Nephron progenitor cell (in vitro differentiated cells): ENCODE measurements at regions not wholly inside any gene's neighbourhood (a gene's known extent, or its start where the extent isn't known, plus 50 kb on each side); places are given as distances from the start of the nearest gene placed in this dataset.
"Not testable (repeated sequence)": the region's sequence is repeated elsewhere in the genome, so short reads cannot be mapped to it uniquely, and the experiment has no call there.

ENCODE experiments used
- DNase-seq: peaks from one replicate; pipeline ENCODE4 v3.0.0; 2021
- H3K27ac Mint-ChIP-seq: 2 replicates; pipeline ENCODE4 v1.8.0; 2021; ENCODE audit warnings: mild to moderate bottlenecking, moderate library complexity, mixed read lengths
- H3K27me3 Mint-ChIP-seq: 2 replicates; pipeline ENCODE4 v1.8.0; 2021; ENCODE audit warnings: mild to moderate bottlenecking, low read depth, mixed read lengths; ENCODE audit not compliant: poor library complexity
- H3K36me3 Mint-ChIP-seq: 2 replicates; pipeline ENCODE4 v1.8.0; 2021; ENCODE audit warnings: low read depth, mixed read lengths
- H3K4me1 Mint-ChIP-seq: 2 replicates; pipeline ENCODE4 v1.8.0; 2021; ENCODE audit warnings: mixed read lengths
- H3K4me3 Mint-ChIP-seq: 2 replicates; pipeline ENCODE4 v1.8.0; 2021; ENCODE audit warnings: mild to moderate bottlenecking, moderate library complexity, mixed read lengths
- H3K9me3 Mint-ChIP-seq: 2 replicates; pipeline ENCODE4 v1.8.0; 2021; ENCODE audit warnings: mild to moderate bottlenecking, moderate library complexity, mixed read lengths
- CTCF ChIP-seq: fragments of 200-600 bp; sonication (generic); IDR thresholded peaks from 2 replicates; pipeline ENCODE4 v1.5.0; 2021; ENCODE audit warnings: antibody characterized with exemption

GRCh38 chr6:137395316-137395715 is 98.9 kb downstream of the OLIG3 start:
- TF ChIP-seq CTCF = no peak
- H3K4me3 Mint-ChIP-seq = no peak overlapping the region
- H3K27ac Mint-ChIP-seq = no peak overlapping the region

GRCh38 chr6:137391061-137391814 is 103.0 kb downstream of the OLIG3 start:
- DNase-seq = no peak
- peaks cover 8% of the 10 kb centered on the region for H3K27me3 Mint-ChIP-seq
- H3K27ac Mint-ChIP-seq = no peak overlapping the region
- peaks cover 12% of the 10 kb centered on the region for H3K4me1 Mint-ChIP-seq
- H3K36me3 Mint-ChIP-seq = no peaks in the 10 kb centered on the region
- H3K9me3 Mint-ChIP-seq = peaks cover 18% of the 10 kb centered on the region
- no peak for TF ChIP-seq CTCF
- H3K4me3 Mint-ChIP-seq = no peak overlapping the region

More at GRCh38 chr6:137395316-137395715, 98.9 kb downstream of the OLIG3 start:
- Mint-ChIP-seq H3K36me3 (no peaks in the 10 kb centered on the region), H3K4me1 (peaks cover 11% of the 10 kb centered on the region), H3K9me3 (peaks cover 14% of the 10 kb centered on the region), H3K27me3 (peaks cover 17% of the 10 kb centered on the region)
- no peak for DNase-seq

- no peak overlapping the region for H3K4me3 Mint-ChIP-seq
- no peak for DNase-seq
- H3K9me3 Mint-ChIP-seq = peaks cover 12% of the 10 kb centered on the region
- peak overlapping the region; percentile 6 for H3K27ac Mint-ChIP-seq
- H3K27me3 Mint-ChIP-seq = peaks cover 8% of the 10 kb centered on the region
- TF ChIP-seq CTCF = no peak
- peaks cover 12% of the 10 kb centered on the region for H3K4me1 Mint-ChIP-seq
- no peaks in the 10 kb centered on the region for H3K36me3 Mint-ChIP-seq
These were observed 103.9 kb downstream of the OLIG3 start for GRCh38 chr6:137390334-137390733.

- H3K36me3 Mint-ChIP-seq = no peaks in the 10 kb centered on the region
- no peak for DNase-seq
- no peak for TF ChIP-seq CTCF
- peaks cover 5% of the 10 kb centered on the region for H3K9me3 Mint-ChIP-seq
- peaks cover 12% of the 10 kb centered on the region for H3K4me1 Mint-ChIP-seq
- no peak overlapping the region for H3K4me3 Mint-ChIP-seq
- peaks cover 5% of the 10 kb centered on the region for H3K27me3 Mint-ChIP-seq
- H3K27ac Mint-ChIP-seq = no peak overlapping the region
These were observed 105.0 kb downstream of the OLIG3 start for GRCh38 chr6:137389150-137389704.

GRCh38 chr6:137387096-137387764 is 107.0 kb downstream of the OLIG3 start:
- no peaks in the 10 kb centered on the region for H3K27me3 Mint-ChIP-seq
- no peak for TF ChIP-seq CTCF
- H3K4me3 Mint-ChIP-seq = no peak overlapping the region
- H3K4me1 Mint-ChIP-seq = peaks cover 12% of the 10 kb centered on the region
- no peaks in the 10 kb centered on the region for H3K36me3 Mint-ChIP-seq
- DNase-seq = no peak
- no peak overlapping the region for H3K27ac Mint-ChIP-seq
- H3K9me3 Mint-ChIP-seq = peaks cover 5% of the 10 kb centered on the region

GRCh38 chr6:137383287-137383686 is 110.9 kb downstream of the OLIG3 start:
- not testable (repeated sequence) for DNase-seq, H3K27ac Mint-ChIP-seq, H3K4me1 Mint-ChIP-seq, H3K27me3 Mint-ChIP-seq, H3K36me3 Mint-ChIP-seq, H3K4me3 Mint-ChIP-seq
- peaks cover 29% of the 10 kb centered on the region for H3K9me3 Mint-ChIP-seq
